ENCODE measurements at regions not wholly inside any gene's neighbourhood (a gene's known extent, or its start where the extent isn't known, plus 50 kb on each side); places are given as distances from the start of the nearest gene placed in this dataset.

GRCh38 chr13:37175996-37176395, 70.5 kb upstream of the CSNK1A1L start (continued):
- no peak for TF ChIP-seq ZNF462 (CRISPR knock-in tag; IDR thresholded peaks at IDR 0.05)
- no peak for TF ChIP-seq EZH2phosphoT487 (IDR thresholded peaks at IDR 0.05; ENCODE audit: unreplicated experiment)
- no peak for TF ChIP-seq EZH2 (IDR thresholded peaks at IDR 0.05; ENCODE audit: low read depth, unreplicated experiment)

GRCh38 chr13:37173214-37173613, 67.8 kb upstream of the CSNK1A1L start:
- no peak overlapping the region for H3K4me3 ChIP-seq
- DNase-seq (ENCODE audit: low spot score) = peak; percentile 28
- no peak for TF ChIP-seq POLR2AphosphoS5 (IDR thresholded peaks at IDR 0.05; ENCODE audit: low read depth)
- TF ChIP-seq ZNF331 (CRISPR knock-in tag; IDR thresholded peaks at IDR 0.05; ENCODE audit: low read depth) = no peak
- TF ChIP-seq NANOG (IDR thresholded peaks at IDR 0.05; ENCODE audit: borderline replicate concordance) = no peak
- no peak for TF ChIP-seq ETS1 (IDR thresholded peaks at IDR 0.05)
- TF ChIP-seq, protein P1, sequence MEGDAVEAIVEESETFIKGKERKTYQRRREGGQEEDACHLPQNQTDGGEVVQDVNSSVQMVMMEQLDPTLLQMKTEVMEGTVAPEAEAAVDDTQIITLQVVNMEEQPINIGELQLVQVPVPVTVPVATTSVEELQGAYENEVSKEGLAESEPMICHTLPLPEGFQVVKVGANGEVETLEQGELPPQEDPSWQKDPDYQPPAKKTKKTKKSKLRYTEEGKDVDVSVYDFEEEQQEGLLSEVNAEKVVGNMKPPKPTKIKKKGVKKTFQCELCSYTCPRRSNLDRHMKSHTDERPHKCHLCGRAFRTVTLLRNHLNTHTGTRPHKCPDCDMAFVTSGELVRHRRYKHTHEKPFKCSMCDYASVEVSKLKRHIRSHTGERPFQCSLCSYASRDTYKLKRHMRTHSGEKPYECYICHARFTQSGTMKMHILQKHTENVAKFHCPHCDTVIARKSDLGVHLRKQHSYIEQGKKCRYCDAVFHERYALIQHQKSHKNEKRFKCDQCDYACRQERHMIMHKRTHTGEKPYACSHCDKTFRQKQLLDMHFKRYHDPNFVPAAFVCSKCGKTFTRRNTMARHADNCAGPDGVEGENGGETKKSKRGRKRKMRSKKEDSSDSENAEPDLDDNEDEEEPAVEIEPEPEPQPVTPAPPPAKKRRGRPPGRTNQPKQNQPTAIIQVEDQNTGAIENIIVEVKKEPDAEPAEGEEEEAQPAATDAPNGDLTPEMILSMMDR (conservative IDR thresholded peaks at IDR 0.05; ENCODE audit: low read depth in 2 of 2) = no peak
- TF ChIP-seq EZH2 (IDR thresholded peaks at IDR 0.05; ENCODE audit: low read depth, unreplicated experiment) = no peak
- TF ChIP-seq CREB1 (CRISPR knock-in tag; IDR thresholded peaks at IDR 0.05; ENCODE audit: low read depth) = no peak
- TF ChIP-seq ZNF114 (CRISPR knock-in tag; IDR thresholded peaks at IDR 0.05) = no peak
- no peak for TF ChIP-seq JUNB (IDR thresholded peaks at IDR 0.05; ENCODE audit: unreplicated experiment)

More at GRCh38 chr13:37173214-37173613, 67.8 kb upstream of the CSNK1A1L start:
- Histone ChIP-seq H2AFZ (no peak overlapping the region), H3K27ac (ENCODE audit: low read depth) (0 out of 2 replicates have a peak overlapping the region, but pooled peaks have one; percentile 8), H3F3A (replicated peaks; ENCODE audit: low read depth) (no peaks in the 10 kb centered on the region), H3K79me2 (replicated peaks; ENCODE audit: insufficient read depth) (no peaks in the 10 kb centered on the region), H3K27me3 (ENCODE audit: insufficient read depth) (no peaks in the 10 kb centered on the region), H3K9me2 (ENCODE audit: insufficient read depth) (no peaks in the 10 kb centered on the region), H3K4me2 (no peak overlapping the region), H4K20me1 (replicated peaks; ENCODE audit: insufficient read depth) (no peaks in the 10 kb centered on the region), H3K36me3 (ENCODE audit: insufficient read depth) (no peaks in the 10 kb centered on the region), H3K4me1 (ENCODE audit: insufficient read depth) (no peaks in the 10 kb centered on the region)
- peaks cover 8% of the 10 kb centered on the region; the same call in 2 of the 3 replicates for H3K4me1 Mint-ChIP-seq
- no peak for ATAC-seq
- peak overlapping the region; percentile 12; the same call in 1 of the 2 replicates for H3K27ac Mint-ChIP-seq
- H3K36me3 Mint-ChIP-seq (ENCODE audit: low read depth) = no peaks in the 10 kb centered on the region
- no peak overlapping the region for H3K4me3 Mint-ChIP-seq
- no peaks in the 10 kb centered on the region for H3K27me3 Mint-ChIP-seq (ENCODE audit: insufficient read depth, low read depth, poor library complexity)
- no peaks in the 10 kb centered on the region for H3K9me3 Mint-ChIP-seq

All from GM23338 (cell line).